Activated CD8-positive, alpha-beta memory T cell treated with anti-CD3 and anti-CD28 coated beads for 36 hours (primary cell): ENCODE measurements at regions not wholly inside any gene's neighbourhood (a gene's known extent, or its start where the extent isn't known, plus 50 kb on each side); places are given as distances from the start of the nearest gene placed in this dataset.

Source experiments
- CTCF ChIA-PET: fragments of 350-600 bp; sonication (Branson Sonifier 250); formaldehyde crosslinking; loops from one replicate; lab custom pipeline; 2021; ENCODE audit warnings: antibody characterized with exemption; lab: Charles Lee
- POLR2A ChIA-PET: fragments of 350-600 bp; sonication (Branson Sonifier 250); formaldehyde crosslinking; loops from one replicate; lab custom pipeline; 2021; ENCODE audit warnings: antibody characterized with exemption; lab: Charles Lee

DNA sequence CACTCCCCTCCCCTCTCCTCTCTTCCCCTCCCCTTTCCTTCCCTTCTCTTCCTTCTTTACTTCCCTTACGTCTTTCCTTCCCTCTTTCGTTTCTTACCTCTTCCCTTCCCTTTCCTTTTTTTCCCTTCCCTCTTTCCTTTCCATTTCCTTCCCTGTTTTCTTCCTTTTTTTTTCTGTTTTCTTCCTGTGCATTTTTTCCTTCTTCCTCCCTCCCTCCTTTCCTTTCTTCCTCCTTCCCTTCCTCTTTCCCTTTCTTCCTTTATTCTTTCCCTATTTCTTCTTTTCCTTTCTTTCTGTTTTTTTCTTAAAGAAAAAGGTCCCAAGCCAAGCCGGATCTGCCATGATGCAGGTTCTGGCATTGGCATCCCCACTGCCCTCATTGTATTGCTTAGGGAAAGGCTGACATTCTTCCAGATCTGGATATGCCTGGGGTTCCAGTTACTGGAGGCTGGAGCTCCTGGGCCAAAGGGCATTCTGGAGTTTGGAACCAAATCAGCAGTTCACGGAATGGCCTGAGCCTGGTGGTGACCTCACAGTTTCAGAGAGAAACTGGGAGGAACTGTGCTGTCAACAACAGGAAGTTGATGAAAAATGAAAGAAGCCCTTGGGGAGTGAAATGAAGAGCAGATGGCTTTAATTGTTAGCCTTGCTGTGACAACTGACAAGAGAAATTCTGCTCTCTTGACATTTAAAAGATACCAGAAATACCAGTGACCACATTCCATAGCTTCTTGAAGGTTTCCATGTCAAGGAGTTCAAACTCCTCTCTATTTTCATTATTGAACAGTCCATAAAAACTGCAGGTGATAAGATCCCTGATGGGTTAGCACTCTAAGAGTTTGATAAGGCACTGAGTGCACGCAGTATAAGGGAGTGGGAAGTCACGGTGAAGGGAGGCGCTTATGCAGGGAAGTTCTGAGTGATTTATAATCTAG is 622.1 kb downstream of the SPRY1 start:
- POLR2A ChIA-PET = no interaction called here

DNA sequence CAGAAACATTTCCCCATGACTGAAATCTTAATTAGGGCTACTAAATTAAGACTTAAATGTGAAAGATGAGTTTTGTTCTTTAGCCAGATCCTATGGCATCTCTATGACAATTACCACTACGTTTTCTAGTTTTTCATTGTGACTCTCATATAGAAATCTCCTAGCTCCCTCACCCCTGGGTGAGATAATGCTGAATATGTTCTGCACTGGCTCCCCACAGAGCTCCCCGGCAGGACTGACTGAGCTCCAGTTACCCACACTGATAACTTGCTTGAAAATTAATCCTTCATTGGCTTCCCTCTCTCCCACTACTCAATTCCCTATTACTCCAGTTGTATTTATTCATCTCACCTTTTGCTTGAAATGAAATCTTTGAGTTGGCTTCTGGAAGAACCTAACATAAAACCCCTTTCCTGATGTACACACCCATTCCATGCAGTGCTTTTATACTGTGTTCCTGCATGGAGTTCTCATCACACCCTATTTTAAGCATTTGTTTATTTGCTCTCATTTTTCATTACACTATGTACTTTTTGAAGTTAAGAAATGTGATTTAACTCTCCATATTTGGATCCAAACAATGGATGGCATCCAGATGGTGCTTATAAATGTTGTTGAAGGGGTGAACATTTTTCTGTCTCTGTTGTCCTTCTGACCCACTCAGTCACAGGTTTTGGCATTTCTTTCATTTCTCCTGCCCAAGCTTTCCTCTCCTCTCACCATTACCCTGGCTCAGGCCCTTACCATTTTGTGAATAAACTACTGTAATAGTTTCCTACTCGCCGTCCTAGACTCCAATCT is 623.4 kb downstream of the SPRY1 start:
- POLR2A ChIA-PET = no interaction called here

More for the DNA sequence above, 622.1 kb downstream of the SPRY1 start:
- CTCF ChIA-PET = no interaction called here

DNA sequence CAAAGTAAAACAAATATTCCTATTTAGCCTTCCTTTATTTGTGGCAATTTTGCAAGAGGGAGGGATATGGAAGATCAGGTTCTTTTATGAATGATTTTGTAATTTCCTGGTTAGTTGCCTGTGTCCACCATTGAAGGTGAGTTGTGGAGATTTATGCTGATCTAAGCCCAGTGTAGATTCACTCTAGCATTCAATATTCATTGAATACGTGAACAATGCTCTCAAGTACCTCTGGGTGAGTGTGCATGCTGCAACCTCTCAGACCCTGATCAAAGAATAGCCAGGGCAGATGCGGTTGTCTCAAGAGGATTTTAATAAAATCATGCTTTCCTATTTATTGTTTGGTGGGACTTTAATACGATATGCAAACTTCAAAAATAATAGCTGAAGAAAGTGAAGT is 628.4 kb downstream of the SPRY1 start:
- POLR2A ChIA-PET = no interaction called here
- CTCF ChIA-PET = no interaction called here

More for the DNA sequence above, 623.4 kb downstream of the SPRY1 start:
- CTCF ChIA-PET = no interaction called here

DNA sequence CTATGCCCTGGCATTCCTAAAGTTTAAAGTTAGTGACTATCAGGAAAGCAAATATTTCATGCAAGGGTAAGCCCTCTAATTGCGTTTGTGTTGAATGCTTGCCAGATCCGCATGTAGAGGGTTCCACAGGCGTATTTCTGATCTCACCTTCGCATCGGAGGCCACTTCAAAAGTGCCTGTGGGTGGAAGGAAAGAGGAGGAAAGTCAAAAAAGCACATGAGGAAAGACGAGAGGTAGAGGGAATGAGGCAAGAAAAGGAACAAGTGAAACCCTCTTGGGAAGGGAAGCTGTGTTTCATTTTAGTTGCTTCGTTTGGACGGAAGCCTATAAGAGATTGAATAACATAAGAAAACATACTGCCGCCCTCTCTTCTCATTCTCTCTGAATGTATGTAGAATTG is 628.8 kb downstream of the SPRY1 start:
- POLR2A ChIA-PET = no interaction called here

DNA sequence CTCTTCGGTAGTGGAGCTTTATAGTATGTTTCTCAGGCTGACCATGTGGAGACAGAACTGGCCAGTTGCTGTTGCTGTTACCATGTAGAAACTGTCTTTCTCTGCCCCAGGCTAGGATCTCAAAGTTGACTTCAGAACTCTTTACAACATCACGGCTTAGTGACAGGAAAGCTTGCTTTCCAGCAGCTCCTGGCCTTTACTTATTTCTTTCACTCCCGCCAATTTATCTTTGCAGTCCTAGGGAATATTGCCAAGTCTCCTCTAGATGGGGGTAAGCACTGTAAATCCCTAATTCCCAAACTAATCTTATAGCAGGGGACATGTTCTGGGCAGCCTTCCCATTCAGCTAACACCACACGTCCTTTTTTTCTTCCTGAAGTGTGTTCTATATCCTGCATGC is 631.6 kb downstream of the SPRY1 start:
- POLR2A ChIA-PET = no interaction called here

More for the DNA sequence above, 628.8 kb downstream of the SPRY1 start:
- CTCF ChIA-PET = no interaction called here

DNA sequence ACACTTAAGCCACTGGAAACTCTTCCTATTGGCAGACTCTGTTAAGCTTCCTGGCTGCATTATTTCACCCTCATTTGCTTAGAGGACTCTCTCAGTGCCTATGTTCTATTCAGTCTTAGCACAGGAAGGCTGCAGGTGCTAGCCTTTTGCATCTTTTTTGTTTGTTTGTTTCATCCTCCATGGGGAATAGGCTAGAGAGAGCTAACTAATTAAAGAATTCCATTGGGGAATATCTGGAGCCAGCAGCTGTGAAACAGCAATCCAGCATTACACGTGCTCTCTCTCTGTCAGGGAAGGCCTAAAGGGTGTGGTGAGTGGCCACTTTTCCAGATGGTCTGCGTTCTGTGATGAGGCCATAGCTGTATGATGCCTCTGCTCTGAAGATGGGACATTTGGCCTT is 633.6 kb downstream of the SPRY1 start:
- CTCF ChIA-PET = interaction anchor here (0.6 kb wide), 1 partner anchor 482 kb away, joined by 4 read pairs; no protein-coding TSS in a partner anchor
- POLR2A ChIA-PET = no interaction called here

More for the DNA sequence above, 631.6 kb downstream of the SPRY1 start:
- CTCF ChIA-PET = no interaction called here

DNA sequence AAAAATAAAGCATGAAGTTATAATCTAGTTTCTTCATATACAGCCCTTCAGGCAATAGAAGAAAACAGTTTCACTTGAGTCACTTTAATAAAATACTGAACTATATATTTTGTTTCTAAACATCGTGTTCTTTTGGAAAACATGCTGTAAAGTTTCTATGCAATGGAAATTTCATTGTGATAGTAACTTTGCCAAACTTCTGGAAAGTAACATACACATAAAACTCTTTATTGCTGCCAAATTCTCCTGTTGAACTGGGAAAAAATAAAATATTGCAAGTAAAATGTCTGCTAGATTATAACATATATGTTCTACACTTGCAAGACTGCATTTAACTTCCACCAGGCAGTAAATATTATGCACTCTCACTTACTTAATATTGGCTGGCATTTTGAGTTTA is 635.4 kb downstream of the SPRY1 start:
- ChIA-PET POLR2A (no interaction called here), CTCF (no interaction called here)

DNA sequence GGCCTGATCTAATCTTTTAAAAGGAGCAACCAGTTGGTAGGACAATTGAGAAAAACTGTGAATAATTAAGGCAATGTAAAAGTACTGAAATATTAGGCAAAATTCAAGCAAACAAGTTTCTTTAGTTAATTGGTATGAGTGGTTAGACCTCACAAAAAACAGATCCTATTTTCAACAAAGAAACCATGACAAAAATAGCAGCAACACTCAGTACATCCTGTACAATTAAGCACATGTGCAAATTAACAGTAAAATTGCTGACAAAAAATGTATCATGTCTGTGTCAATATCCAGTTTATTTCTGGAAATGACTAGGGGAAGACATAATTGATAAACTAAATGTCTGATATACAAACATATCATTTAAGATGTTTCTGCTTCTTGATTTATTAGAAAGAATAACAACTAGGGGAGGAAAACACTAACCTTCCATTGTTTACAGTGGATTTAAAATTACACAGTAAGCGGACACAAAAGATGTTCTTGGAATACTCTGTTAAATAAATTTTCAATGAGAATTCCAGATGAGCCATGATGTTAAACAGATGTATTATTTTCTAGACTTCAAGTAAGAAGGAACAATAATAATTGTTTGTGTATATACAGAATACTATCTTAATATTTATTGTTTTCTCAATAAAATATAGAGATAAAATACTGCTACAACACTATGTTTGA is 638.9 kb downstream of the SPRY1 start:
- ChIA-PET CTCF (no interaction called here), POLR2A (no interaction called here)

DNA sequence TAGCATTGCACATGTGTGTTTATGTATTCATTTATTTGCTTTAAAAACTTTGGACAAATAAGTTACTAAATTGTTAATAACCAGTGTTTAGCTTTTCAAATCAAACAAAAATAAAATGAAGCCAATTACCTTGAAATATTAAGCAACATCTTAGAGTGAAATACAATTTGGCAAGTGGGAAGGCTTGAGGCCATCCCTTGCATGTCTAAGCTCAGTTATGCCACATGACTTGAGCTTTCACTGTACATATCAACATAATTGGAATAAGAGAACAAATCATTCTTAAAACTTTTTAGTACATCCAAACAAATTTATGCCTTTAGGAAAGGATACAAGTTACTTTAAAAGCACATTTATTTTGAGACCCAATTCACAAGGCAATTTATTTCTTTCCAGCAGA is 640.6 kb downstream of the SPRY1 start:
- CTCF ChIA-PET = no interaction called here
- POLR2A ChIA-PET = no interaction called here

DNA sequence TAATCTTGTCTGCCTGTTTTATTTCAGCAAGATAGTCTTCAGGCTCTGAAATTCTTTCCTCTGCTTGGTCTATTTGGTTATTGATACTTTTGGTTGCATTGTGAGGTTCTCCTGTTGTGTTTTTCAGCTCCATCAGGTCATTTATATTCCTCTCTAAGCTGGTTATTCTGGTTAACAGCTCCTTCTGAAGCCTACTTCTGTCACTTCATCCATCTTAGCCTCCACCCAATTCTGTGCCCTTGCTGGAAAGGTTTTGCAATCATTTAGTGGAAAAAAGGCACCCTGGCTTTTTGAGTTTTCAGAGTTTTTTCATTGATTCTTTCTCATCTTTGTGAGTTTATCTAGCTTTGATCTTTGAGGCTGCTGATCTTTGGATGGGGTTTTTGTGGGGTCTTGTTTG is 647.7 kb downstream of the SPRY1 start:
- ChIA-PET POLR2A (no interaction called here), CTCF (no interaction called here)

DNA sequence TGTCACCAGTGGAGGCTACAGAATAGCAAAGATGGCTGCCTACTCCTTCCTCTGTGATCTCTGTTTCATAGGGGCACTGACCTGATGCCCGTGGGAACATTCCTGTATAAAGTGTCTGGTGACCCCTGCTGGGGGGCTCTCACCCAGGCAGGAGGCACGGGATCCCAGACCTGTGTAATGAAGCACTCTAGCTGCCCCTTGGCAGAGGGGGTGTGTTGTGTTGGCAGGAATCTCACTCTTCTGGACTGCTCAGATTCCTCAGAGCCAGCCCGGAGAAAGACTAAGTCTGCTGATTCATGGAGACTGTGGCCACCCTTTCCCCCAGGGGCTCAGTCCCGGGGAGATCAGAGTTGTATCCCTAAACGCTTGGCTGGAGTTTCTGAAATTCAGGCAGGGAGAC is 648.3 kb downstream of the SPRY1 start:
- ChIA-PET POLR2A (no interaction called here), CTCF (no interaction called here)

DNA sequence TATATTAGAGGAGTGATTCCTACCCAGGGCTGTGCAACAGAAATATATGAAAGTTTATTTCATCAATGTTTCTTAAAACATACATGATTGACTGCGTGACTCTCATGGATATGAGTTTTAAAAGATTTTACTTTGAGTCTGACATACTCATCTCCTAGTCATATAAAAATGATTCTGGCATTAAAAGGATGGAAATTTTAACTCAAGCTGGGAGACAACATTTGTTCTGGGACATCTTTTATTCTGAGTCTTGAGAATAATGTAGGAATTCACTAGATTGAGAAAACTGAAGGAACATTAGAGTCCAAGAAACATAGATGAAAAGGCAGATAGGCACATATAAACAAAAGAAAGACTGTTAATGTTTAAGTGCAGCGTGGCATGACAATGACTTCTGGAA is 649.6 kb downstream of the SPRY1 start:
- CTCF ChIA-PET = no interaction called here
- POLR2A ChIA-PET = no interaction called here

DNA sequence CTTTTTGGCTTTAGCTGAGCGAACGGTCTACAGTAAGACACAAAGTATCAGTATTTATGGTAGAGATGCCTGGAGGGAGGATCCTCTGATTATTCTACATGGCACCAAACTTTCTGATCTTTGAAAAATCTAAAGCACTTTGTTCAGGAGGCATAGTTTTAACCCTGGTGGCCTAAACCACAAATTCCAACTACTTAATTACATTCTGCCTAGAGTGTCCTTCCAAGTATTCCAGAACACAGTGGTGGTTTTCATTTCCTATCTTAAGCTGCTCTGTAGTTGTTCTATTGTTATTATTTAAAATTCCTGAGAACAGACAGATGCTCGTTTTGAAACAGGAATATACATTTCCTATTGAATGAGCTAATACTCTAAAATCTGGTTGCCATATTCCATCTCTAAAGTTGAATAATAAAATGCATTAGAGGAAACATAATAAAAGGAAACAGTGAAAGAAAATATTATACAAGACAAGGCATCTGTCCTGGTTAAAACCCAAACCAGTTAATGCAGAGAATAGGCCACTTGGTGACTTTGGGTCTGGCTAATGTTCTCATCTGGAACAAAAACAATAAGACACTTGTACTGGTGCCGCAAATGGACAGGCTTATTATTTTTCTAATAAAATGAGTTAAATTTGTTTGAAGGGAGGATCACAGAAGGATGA is 657.4 kb downstream of the SPRY1 start:
- POLR2A ChIA-PET = no interaction called here

DNA sequence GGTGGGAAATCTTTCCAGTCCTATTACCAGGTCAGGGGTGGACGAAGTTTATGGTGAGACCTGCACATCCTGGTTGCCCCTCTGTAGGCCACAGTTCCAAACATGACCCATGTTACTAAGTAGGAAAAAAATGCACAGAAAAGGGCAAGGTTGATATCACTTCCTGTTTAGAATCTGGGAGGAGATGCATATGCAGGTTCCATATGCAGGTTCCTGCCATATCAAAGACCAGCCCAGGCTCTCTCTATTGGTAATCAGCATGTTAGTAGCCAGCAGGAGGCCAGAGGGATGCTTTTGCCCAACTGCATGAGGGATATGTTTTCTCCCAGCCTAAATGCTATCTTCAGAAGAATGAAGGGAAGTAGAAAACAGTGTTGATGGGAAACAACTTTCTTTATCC is 657.2 kb downstream of the ANKRD50 start:
- ChIA-PET POLR2A (no interaction called here), CTCF (no interaction called here)

More for the DNA sequence above, 657.4 kb downstream of the SPRY1 start:
- CTCF ChIA-PET = no interaction called here

DNA sequence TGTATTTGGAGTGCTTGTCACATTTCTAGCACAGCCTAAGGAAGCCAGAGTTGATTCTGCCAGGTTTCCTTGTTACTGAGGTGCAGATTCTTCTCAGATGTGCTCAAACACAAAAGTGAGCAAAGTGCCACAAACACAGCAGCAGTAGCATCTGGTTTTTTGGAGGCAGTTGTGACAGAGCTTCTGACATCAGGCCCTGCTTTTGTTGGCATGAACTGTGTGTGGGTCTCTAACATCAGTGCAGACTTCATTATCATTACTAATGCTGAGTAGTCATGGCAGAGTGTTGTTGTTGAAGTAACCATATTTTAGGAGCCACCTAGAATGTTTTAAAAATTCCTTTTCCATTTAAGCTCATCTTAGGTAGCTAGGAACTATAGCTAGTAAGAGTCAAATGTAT is 656.6 kb downstream of the ANKRD50 start:
- POLR2A ChIA-PET = no interaction called here
- CTCF ChIA-PET = no interaction called here

DNA sequence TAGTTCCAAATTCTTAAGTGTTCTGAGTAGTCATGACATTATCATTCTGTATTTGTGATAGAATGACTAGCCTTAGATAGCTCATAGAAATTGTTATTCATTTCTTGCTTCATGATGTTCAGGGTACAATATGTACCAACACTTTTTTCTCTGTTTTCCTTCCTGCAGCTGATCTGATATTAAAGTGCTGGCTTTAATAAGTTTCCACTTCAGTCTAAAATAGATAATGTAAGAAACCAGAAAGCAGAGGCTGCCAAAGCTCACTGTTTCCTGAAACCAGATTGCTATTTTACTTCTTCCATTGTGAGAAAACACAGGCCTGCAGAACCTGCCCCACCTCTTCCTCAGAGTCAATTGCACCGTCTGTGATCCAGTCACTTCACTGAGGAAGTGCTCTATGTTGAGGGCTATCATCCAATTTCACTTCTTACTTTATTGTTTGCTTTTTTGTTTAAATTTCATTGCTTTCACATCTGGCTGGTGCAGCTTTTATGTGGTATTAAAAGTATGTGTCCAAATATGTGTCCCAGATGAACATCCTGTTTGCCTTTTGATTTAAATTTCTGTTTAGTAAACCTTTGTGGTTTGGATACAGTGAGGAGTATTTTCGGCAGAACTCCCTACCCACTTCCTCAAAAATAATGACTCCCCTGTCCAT is 652.1 kb downstream of the ANKRD50 start:
- POLR2A ChIA-PET = no interaction called here
- CTCF ChIA-PET = no interaction called here

DNA sequence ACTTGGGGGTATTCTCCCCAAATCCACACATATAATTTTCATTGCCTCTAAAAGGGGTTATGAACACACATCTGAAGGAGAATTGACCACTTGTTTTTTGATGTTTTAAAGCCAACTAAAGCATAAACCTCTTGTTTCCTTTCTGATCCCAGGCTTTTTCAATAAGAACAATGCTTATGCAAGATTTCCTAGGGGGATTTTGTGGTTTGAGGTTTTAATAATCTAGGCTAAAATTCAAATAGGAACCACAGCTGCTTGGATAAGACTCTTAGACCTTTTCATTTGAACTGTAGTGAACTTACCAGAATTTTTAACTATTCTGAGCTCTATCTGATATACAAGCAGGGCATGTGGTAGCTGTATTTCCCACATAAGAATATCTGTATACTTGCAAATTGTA is 651.1 kb downstream of the ANKRD50 start:
- ChIA-PET CTCF (no interaction called here), POLR2A (no interaction called here)

DNA sequence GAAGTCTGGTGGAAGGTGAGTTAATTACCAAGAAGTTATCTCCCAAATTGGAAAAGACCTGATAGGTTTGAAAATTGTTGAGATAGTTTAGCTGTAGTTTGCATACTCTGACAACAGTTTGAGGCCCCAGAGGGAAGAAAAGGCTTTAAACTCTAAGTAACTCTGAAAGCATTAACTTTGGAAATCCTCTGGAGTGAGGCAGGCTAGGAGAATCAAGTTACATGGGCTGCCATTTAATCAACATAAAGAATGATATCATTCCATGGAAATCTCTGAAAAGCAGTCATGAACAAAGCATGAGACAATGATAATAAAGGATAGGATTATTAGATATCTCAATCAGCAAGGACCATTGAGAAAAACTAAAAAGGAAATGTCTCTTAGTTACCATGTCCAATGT is 647.1 kb downstream of the ANKRD50 start:
- ChIA-PET POLR2A (no interaction called here), CTCF (no interaction called here)

DNA sequence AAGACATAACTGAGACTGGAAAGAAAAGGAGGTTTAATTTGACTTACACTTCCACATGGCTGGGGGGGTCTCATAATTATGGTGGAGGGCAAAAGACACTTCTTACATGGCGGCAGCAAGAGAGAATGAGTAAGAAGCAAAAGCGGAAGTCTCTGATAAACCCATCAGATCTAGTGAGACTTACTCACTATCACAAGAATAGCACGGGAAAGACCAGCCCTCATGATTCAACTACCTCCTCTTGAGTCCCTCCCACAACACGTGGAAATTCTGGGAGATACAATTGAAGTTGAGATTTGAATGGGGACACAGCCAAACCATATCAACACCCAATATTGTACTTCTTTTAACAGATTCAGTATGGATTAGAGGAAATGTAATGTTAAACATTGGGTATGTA is 646.6 kb downstream of the ANKRD50 start:
- ChIA-PET CTCF (no interaction called here), POLR2A (no interaction called here)
